Upper lobe of right lung (tissue), 1 donor: ENCODE measurements at regions not wholly inside any gene's neighbourhood (a gene's known extent, or its start where the extent isn't known, plus 50 kb on each side); places are given as distances from the start of the nearest gene placed in this dataset.

Experiments
- ATAC-seq: fragments of 200-7000 bp; cut with Tn5 transposase; one replicate; pipeline ENCODE4 v1.9.1; 2020; ENCODE audit warnings: mild to moderate bottlenecking, moderate library complexity
- DNase-seq: peaks from one replicate; pipeline ENCODE4 v3.0.0-alpha.2; 2020
- H3K27ac ChIP-seq: fragments of 200-600 bp; one replicate; pipeline ENCODE4 v1.8.0; 2022
- H3K27me3 ChIP-seq: fragments of 200-600 bp; one replicate; pipeline ENCODE4 v1.8.0; 2022; ENCODE audit warnings: mild to moderate bottlenecking
- H3K36me3 ChIP-seq: fragments of 200-600 bp; one replicate; pipeline ENCODE4 v1.8.0; 2022
- H3K4me1 ChIP-seq: fragments of 200-600 bp; one replicate; pipeline ENCODE4 v1.8.0; 2022
- H3K4me3 ChIP-seq: fragments of 200-600 bp; one replicate; pipeline ENCODE4 v1.8.0; 2022; ENCODE audit warnings: mild to moderate bottlenecking
- H3K9me3 ChIP-seq: fragments of 200-600 bp; one replicate; pipeline ENCODE4 v1.8.0; 2022
- intact Hi-C: fragments of 100-400 bp; cut with DNase I; formaldehyde crosslinking; loops from one replicate; pipeline ENCODE4 v1.11.0; 2022
- TF ChIP-seq, protein P1 (sequence below): fragments of 200-600 bp; IDR thresholded peaks from one replicate; pipeline ENCODE4 v1.8.0; 2022; ENCODE audit warnings: antibody characterized with exemption
- donor health status: DM: no; HTN: yes; CAD: no; lungs with severe emphysema.

DNA sequence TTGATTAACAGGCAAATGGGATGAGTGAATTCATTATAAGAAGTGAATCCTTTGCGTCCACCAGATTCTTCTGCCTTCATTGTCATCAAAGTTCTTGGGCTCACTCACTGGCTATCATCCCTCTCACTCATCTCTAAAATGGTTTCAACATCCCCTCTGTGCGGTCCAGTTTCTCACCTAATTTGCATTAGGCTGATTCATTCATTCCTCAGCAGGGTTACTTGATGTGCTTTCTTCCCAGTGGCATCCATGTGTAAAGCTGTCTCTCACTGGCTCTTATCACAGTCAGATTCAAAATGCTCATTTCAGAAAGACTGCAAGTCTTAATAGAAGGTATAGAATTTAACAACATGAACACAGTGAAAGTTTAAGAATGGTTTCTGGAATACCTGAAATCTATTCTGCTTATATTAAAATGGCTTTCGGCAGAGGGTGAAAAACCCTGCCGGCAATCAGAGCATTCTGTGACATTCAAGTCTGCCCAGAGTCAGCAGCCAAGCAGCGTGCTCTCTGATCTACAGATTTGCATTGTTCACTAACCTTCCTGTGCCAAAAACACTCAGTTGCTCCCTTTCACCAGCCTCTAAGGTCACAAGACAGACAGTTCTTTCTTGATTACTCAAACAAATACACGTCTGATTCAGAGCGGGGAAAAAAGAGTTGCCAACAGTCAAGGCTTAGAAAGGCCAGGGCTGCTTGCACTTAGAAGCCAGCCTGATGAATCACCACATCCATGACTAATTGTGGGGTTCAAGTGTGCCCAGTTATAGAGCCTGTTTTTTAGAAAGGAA lies 106.7 kb downstream of the TES start:
- peak; percentile 93 for ATAC-seq
- H3K4me3 ChIP-seq = no peak overlapping the region

DNA sequence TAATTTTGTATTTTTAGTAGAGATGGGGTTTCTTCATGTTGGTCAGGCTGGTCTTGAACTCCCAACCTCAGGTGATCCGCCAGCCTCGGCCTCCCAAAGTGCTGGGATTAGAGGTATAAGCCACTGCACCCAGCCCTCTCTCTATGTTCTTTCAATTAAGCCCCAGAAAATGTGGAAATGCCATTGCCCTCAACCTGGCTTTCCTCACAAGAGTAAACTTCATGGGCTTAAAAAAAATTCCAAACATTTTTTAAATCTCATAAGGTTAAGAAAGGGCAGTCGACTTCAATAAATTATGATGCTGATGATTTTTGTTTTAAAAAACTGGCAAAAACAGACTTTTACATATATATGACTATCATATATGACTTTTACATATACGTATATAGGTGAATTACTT lies 107.6 kb downstream of the TES start:
- ATAC-seq (no peak), DNase-seq (no peak)
- TF ChIP-seq, protein P1, sequence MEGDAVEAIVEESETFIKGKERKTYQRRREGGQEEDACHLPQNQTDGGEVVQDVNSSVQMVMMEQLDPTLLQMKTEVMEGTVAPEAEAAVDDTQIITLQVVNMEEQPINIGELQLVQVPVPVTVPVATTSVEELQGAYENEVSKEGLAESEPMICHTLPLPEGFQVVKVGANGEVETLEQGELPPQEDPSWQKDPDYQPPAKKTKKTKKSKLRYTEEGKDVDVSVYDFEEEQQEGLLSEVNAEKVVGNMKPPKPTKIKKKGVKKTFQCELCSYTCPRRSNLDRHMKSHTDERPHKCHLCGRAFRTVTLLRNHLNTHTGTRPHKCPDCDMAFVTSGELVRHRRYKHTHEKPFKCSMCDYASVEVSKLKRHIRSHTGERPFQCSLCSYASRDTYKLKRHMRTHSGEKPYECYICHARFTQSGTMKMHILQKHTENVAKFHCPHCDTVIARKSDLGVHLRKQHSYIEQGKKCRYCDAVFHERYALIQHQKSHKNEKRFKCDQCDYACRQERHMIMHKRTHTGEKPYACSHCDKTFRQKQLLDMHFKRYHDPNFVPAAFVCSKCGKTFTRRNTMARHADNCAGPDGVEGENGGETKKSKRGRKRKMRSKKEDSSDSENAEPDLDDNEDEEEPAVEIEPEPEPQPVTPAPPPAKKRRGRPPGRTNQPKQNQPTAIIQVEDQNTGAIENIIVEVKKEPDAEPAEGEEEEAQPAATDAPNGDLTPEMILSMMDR = no peak
- H3K9me3 ChIP-seq = no peaks in the 10 kb centered on the region
- H3K27ac ChIP-seq = peak overlapping the region; percentile 53
- H3K27me3 ChIP-seq = no peaks in the 10 kb centered on the region
- H3K36me3 ChIP-seq = no peaks in the 10 kb centered on the region
- peaks cover 18% of the 10 kb centered on the region for H3K4me1 ChIP-seq
- no peak overlapping the region for H3K4me3 ChIP-seq
- intact Hi-C loops = no loop called here

More for the DNA sequence above, 106.7 kb downstream of the TES start:
- TF ChIP-seq, protein P1 = no peak
- Histone ChIP-seq H3K36me3 (no peaks in the 10 kb centered on the region), H3K9me3 (no peaks in the 10 kb centered on the region), H3K27ac (peak overlapping the region; percentile 53), H3K27me3 (no peaks in the 10 kb centered on the region), H3K4me1 (peaks cover 18% of the 10 kb centered on the region)
- intact Hi-C loops = no loop called here
- no peak for DNase-seq

GRCh38 chr7:116322541-116322940 lies 112.2 kb downstream of the TES start:
- Histone ChIP-seq H3K9me3 (no peaks in the 10 kb centered on the region), H3K36me3 (no peaks in the 10 kb centered on the region), H3K4me1 (peaks cover 6% of the 10 kb centered on the region), H3K27me3 (no peaks in the 10 kb centered on the region), H3K4me3 (no peak overlapping the region), H3K27ac (no peak overlapping the region)
- intact Hi-C loops = no loop called here
- DNase-seq (no peak), ATAC-seq (no peak)
- TF ChIP-seq, protein P1 = no peak

GRCh38 chr7:116324582-116324981 lies 114.2 kb downstream of the TES start:
- intact Hi-C loops = no loop called here
- DNase-seq (no peak), ATAC-seq (no peak)
- Histone ChIP-seq H3K36me3 (no peaks in the 10 kb centered on the region), H3K9me3 (no peaks in the 10 kb centered on the region), H3K27me3 (no peaks in the 10 kb centered on the region), H3K27ac (no peak overlapping the region), H3K4me1 (peaks cover 6% of the 10 kb centered on the region), H3K4me3 (no peak overlapping the region)
- TF ChIP-seq, protein P1 = no peak

GRCh38 chr7:116325517-116325916 lies 115.2 kb downstream of the TES start:
- no peaks in the 10 kb centered on the region for H3K9me3 ChIP-seq
- H3K4me3 ChIP-seq = no peak overlapping the region
- H3K4me1 ChIP-seq = peaks cover 11% of the 10 kb centered on the region
- no peaks in the 10 kb centered on the region for H3K27me3 ChIP-seq
- TF ChIP-seq, protein P1 = no peak
- ATAC-seq (no peak), DNase-seq (no peak)
- H3K36me3 ChIP-seq = no peaks in the 10 kb centered on the region
- no peak overlapping the region for H3K27ac ChIP-seq
- intact Hi-C loops = no loop called here
